ENCODE measurements at regions not wholly inside any gene's neighbourhood (a gene's known extent, or its start where the extent isn't known, plus 50 kb on each side); places are given as distances from the start of the nearest gene placed in this dataset.

GRCh38 chr21:21715266-21715969, 717.2 kb downstream of the NCAM2 start:
- TF ChIP-seq TAF1 (IDR thresholded peaks at IDR 0.05; ENCODE audit: borderline replicate concordance, insufficient read depth, low read length) (no peak), POLR2AphosphoS5 (IDR thresholded peaks at IDR 0.05; ENCODE audit: low read depth, low read length) (no peak), SIN3A (IDR thresholded peaks at IDR 0.05; ENCODE audit: borderline replicate concordance, insufficient read depth, low read length) (no peak), FOXP2 (optimal IDR thresholded peaks at IDR 0.05; ENCODE audit: borderline replicate concordance, extremely low read depth, extremely low read length, insufficient read depth) (no peak)
- TF ChIP-seq, protein P1, sequence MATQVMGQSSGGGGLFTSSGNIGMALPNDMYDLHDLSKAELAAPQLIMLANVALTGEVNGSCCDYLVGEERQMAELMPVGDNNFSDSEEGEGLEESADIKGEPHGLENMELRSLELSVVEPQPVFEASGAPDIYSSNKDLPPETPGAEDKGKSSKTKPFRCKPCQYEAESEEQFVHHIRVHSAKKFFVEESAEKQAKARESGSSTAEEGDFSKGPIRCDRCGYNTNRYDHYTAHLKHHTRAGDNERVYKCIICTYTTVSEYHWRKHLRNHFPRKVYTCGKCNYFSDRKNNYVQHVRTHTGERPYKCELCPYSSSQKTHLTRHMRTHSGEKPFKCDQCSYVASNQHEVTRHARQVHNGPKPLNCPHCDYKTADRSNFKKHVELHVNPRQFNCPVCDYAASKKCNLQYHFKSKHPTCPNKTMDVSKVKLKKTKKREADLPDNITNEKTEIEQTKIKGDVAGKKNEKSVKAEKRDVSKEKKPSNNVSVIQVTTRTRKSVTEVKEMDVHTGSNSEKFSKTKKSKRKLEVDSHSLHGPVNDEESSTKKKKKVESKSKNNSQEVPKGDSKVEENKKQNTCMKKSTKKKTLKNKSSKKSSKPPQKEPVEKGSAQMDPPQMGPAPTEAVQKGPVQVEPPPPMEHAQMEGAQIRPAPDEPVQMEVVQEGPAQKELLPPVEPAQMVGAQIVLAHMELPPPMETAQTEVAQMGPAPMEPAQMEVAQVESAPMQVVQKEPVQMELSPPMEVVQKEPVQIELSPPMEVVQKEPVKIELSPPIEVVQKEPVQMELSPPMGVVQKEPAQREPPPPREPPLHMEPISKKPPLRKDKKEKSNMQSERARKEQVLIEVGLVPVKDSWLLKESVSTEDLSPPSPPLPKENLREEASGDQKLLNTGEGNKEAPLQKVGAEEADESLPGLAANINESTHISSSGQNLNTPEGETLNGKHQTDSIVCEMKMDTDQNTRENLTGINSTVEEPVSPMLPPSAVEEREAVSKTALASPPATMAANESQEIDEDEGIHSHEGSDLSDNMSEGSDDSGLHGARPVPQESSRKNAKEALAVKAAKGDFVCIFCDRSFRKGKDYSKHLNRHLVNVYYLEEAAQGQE (IDR thresholded peaks at IDR 0.05; ENCODE audit: insufficient read depth in 1 of 2, low read depth in 2 of 2, low read length in 2 of 2), result no peak

DNA sequence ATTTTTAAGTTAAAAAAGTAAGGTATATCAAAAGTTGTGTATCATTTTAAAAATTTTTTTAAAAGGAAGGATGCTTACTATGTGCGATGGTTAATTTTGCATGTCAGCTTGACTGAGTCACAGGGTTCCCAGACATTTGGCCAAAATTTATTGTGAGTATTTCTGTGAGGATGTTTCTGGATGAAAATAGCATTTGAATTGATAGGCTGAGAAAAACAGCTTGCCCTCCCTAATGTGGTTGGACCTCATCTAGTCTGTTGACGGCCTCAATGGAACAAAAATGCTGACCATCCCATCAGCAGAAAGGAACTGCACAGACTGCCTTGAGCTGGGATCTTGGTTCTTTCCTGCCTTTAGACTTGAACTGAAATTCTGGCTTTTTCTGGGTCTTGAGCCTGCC, 724.5 kb downstream of the NCAM2 start:
- TF ChIP-seq FOXP2 (optimal IDR thresholded peaks at IDR 0.05; ENCODE audit: borderline replicate concordance, extremely low read depth, extremely low read length, insufficient read depth) (no peak), POLR2AphosphoS5 (IDR thresholded peaks at IDR 0.05; ENCODE audit: low read depth, low read length) (no peak), SIN3A (IDR thresholded peaks at IDR 0.05; ENCODE audit: borderline replicate concordance, insufficient read depth, low read length) (no peak), TAF1 (IDR thresholded peaks at IDR 0.05; ENCODE audit: borderline replicate concordance, insufficient read depth, low read length) (no peak)
- TF ChIP-seq, protein P1 (IDR thresholded peaks at IDR 0.05; ENCODE audit: insufficient read depth in 1 of 2, low read depth in 2 of 2, low read length in 2 of 2), result no peak

GRCh38 chr21:21730512-21730911, 732.3 kb downstream of the NCAM2 start:
- TF ChIP-seq SIN3A (IDR thresholded peaks at IDR 0.05; ENCODE audit: borderline replicate concordance, insufficient read depth, low read length) (no peak), POLR2AphosphoS5 (IDR thresholded peaks at IDR 0.05; ENCODE audit: low read depth, low read length) (no peak), FOXP2 (optimal IDR thresholded peaks at IDR 0.05; ENCODE audit: borderline replicate concordance, extremely low read depth, extremely low read length, insufficient read depth) (no peak), TAF1 (IDR thresholded peaks at IDR 0.05; ENCODE audit: borderline replicate concordance, insufficient read depth, low read length) (no peak)
- TF ChIP-seq, protein P1 (IDR thresholded peaks at IDR 0.05; ENCODE audit: insufficient read depth in 1 of 2, low read depth in 2 of 2, low read length in 2 of 2), result no peak

DNA sequence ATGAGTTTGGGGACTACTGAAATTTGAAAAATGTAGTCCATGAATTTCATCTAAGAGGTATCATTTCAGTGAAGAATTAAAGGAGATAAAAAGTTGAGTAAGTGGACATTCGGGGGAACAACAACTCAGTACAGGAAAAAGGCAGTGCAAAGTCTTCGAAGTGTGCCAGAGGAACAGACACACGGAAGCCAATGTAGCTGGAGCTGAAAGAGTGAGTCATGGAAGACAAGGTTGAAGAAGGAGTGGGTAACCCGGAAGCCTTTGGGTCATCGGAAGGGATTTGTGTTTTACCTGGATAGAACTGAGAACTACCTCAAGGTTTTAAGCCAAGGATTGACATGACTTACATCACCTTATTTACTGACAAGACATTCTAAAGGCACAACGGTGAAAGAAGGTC, 733.4 kb downstream of the NCAM2 start:
- TF ChIP-seq, protein P1 (IDR thresholded peaks at IDR 0.05; ENCODE audit: insufficient read depth in 1 of 2, low read depth in 2 of 2, low read length in 2 of 2), result no peak
- TF ChIP-seq SIN3A (IDR thresholded peaks at IDR 0.05; ENCODE audit: borderline replicate concordance, insufficient read depth, low read length), result no peak
- no peak for TF ChIP-seq FOXP2 (optimal IDR thresholded peaks at IDR 0.05; ENCODE audit: borderline replicate concordance, extremely low read depth, extremely low read length, insufficient read depth)
